ENCODE measurements at regions not wholly inside any gene's neighbourhood (a gene's known extent, or its start where the extent isn't known, plus 50 kb on each side); places are given as distances from the start of the nearest gene placed in this dataset.

GRCh38 chr4:79250887-79251286, 75.0 kb downstream of the NAA11 start:
- Histone ChIP-seq H3K79me1 (ENCODE audit: insufficient read depth, low read depth, low read length, poor library complexity, severe bottlenecking) (no peaks in the 10 kb centered on the region), H2BK15ac (ENCODE audit: low read depth, low read length) (no peak overlapping the region), H3K9ac (ENCODE audit: extremely low read depth, insufficient read length, low read length) (no peak overlapping the region), H2AFZ (ENCODE audit: low read length) (no peak overlapping the region), H3K79me2 (ENCODE audit: insufficient read depth, low read length) (no peaks in the 10 kb centered on the region), H3K14ac (ENCODE audit: insufficient read depth, low read length) (no peak overlapping the region), H4K91ac (ENCODE audit: insufficient read length, low read depth, low read length) (no peak overlapping the region), H3K4me2 (ENCODE audit: insufficient read depth, insufficient read length, low read length) (no peak overlapping the region), H3K4me1 (ENCODE audit: insufficient read depth, low read length) (no peaks in the 10 kb centered on the region), H3K23me2 (ENCODE audit: insufficient read length, low read depth, low read length, poor library complexity, severe bottlenecking) (no peaks in the 10 kb centered on the region), H2AK5ac (ENCODE audit: insufficient read length, low read length) (no peak overlapping the region), H4K20me1 (ENCODE audit: control insufficient read depth, insufficient read depth, insufficient read length) (no peaks in the 10 kb centered on the region), H4K5ac (ENCODE audit: insufficient read length, low read depth, low read length) (no peak overlapping the region), H3K9me3 (ENCODE audit: control insufficient read depth, low read depth, low read length) (no peaks in the 10 kb centered on the region), H3K56ac (ENCODE audit: insufficient read length, low read depth, low read length) (no peak overlapping the region), H3K23ac (ENCODE audit: insufficient read length, low read depth, low read length) (no peak overlapping the region), H3K27me3 (ENCODE audit: insufficient read depth, low read length) (no peaks in the 10 kb centered on the region), H2BK120ac (ENCODE audit: low read depth, low read length, poor library complexity, severe bottlenecking) (no peak overlapping the region), H2BK5ac (ENCODE audit: insufficient read length, low read length) (no peak overlapping the region), H2BK12ac (ENCODE audit: insufficient read length, low read depth, low read length) (no peak overlapping the region), H3K18ac (ENCODE audit: insufficient read length, low read depth, low read length) (no peak overlapping the region), H4K8ac (replicated peaks; ENCODE audit: insufficient read length, low read depth, low read length) (no peak overlapping the region), H2BK20ac (ENCODE audit: low read depth, low read length, poor library complexity, severe bottlenecking) (no peak overlapping the region), H3T11ph (ENCODE audit: low read length) (no peak overlapping the region), H3K4ac (ENCODE audit: low read depth, low read length) (no peak overlapping the region), H3K27ac (ENCODE audit: insufficient read length, low read depth, low read length) (no peak overlapping the region)
- DNase-seq, result no peak
- Mint-ChIP-seq H3K4me1 (peaks cover 2 to 3% of the 10 kb centered on the region in 2 experiments; a peak in 3 of 4 replicates), H3K9me3 (peaks cover 2 to 18% of the 10 kb centered on the region in 2 experiments; a peak in 4 of 5 replicates), H3K27me3 (ENCODE audit: low read depth) (no peaks in the 10 kb centered on the region), H3K36me3 (ENCODE audit: insufficient read depth in 1 of 3, low read depth in 3 of 3) (peaks cover 0 to 3% (median 1%) of the 10 kb centered on the region in 3 experiments; a peak in 4 of 7 replicates), H3K27ac (no peak overlapping the region), H3K4me3 (no peak overlapping the region)
- TF ChIP-seq CTCF (conservative IDR thresholded peaks at IDR 0.05), result no peak
- WGBS (ENCODE audit: extremely low coverage, insufficient read length, low lambda C conversion rate), result no CpG with 5 or more reads among the region's 4 CpGs

Measured in H9 (cell line).